Panc1 (cell line): ENCODE measurements at regions not wholly inside any gene's neighbourhood (a gene's known extent, or its start where the extent isn't known, plus 50 kb on each side); places are given as distances from the start of the nearest gene placed in this dataset.

Experiments used
- ATAC-seq: fragments of 200-7000 bp; cut with Tn5 transposase; 2 replicates; pipeline ENCODE4 v1.9.1; 2020; ENCODE audit warnings: mild to moderate bottlenecking, moderate library complexity
- BruUV-seq: library from RNA; stranded (reverse); fragments of 400-500 nt; replicated peaks from 2 replicates; lab custom pipeline; 2021; lab: Mats Ljungman, UMichigan
- CTCF ChIA-PET: fragments of 300-600 bp; sonication (Branson Sonifier 250); formaldehyde crosslinking; loops from one replicate; lab custom pipeline; 2022; ENCODE audit warnings: antibody characterized with exemption; lab: Charles Lee
- POLR2A ChIA-PET: fragments of 300-600 bp; sonication (Branson Sonifier 250); formaldehyde crosslinking; loops from one replicate; lab custom pipeline; 2022; ENCODE audit warnings: antibody characterized with exemption; lab: Charles Lee
- DNase-seq: peaks from one replicate; pipeline ENCODE4 v3.0.0-alpha.2; 2010; ENCODE audit warnings: low read depth, low spot score
- H3K27ac ChIP-seq: 2 replicates; pipeline ENCODE4 v1.5.1; 2011; ENCODE audit warnings: mild to moderate bottlenecking, low read length, inconsistent platforms
- H3K27me3 ChIP-seq: fragments of 200-500 bp; sonication (Bioruptor generic); 2 replicates; pipeline ENCODE4 v1.6.0; 2014; ENCODE audit warnings: low read length, inconsistent platforms; ENCODE audit not compliant: control insufficient read depth, insufficient read depth
- H3K36me3 ChIP-seq: fragments of 200-500 bp; sonication (Bioruptor generic); 2 replicates; pipeline ENCODE4 v1.5.1; 2014; ENCODE audit warnings: inconsistent platforms, mild to moderate bottlenecking, low read length, moderate library complexity; ENCODE audit not compliant: control insufficient read depth, insufficient read depth
- H3K4me1 ChIP-seq: 2 replicates; pipeline ENCODE4 v1.5.1; 2011; ENCODE audit warnings: inconsistent platforms, mild to moderate bottlenecking, low read length, moderate library complexity; ENCODE audit not compliant: control insufficient read depth, insufficient read depth
- H3K4me3 ChIP-seq, 2 experiments: 2 replicates each; pipeline ENCODE4 v1.5.1; 2011 to 2012; ENCODE audit warnings: low read depth in 2 of 2, low read length in 2 of 2, mild to moderate bottlenecking in 2 of 2, inconsistent platforms in 1 of 2, moderate library complexity in 1 of 2
- H3K9me3 ChIP-seq: fragments of 200-500 bp; sonication (Bioruptor generic); 2 replicates; pipeline ENCODE4 v1.5.1; 2014; ENCODE audit warnings: low read depth, mild to moderate bottlenecking, inconsistent platforms, low read length, moderate library complexity; ENCODE audit not compliant: control insufficient read depth, insufficient read depth
- CTCF ChIP-seq: fragments of 450-650 bp; IDR thresholded peaks from 2 replicates; pipeline ENCODE4 v1.5.1; 2017; ENCODE audit warnings: mild to moderate bottlenecking
- POLR2AphosphoS5 ChIP-seq: IDR thresholded peaks from 2 replicates; pipeline ENCODE4 v1.6.1; 2012; ENCODE audit warnings: mild to moderate bottlenecking, low read depth, low read length, moderate library complexity
- SIN3A ChIP-seq: IDR thresholded peaks from 2 replicates; pipeline ENCODE4 v1.6.1; 2012; ENCODE audit warnings: low read depth, mild to moderate bottlenecking, low read length, moderate library complexity, borderline replicate concordance; ENCODE audit not compliant: insufficient read depth
- TCF7L2 ChIP-seq: IDR thresholded peaks from 2 replicates; pipeline ENCODE4 v1.6.1; 2011; ENCODE audit warnings: mild to moderate bottlenecking, low read depth, low read length, inconsistent platforms
- in situ Hi-C: cut with HindIII; loops from 2 replicates; pipeline ENCODE4 v1.10.0; 2016; ENCODE audit warnings: low sequenced_read_pairs, low pct_unique_long_range_greater_than_20kb
- intact Hi-C: fragments of 100-400 bp; cut with micrococcal nuclease; formaldehyde crosslinking; loops from one replicate; pipeline ENCODE4 v1.10.0; 2022; ENCODE audit not compliant: unreplicated experiment
- TF ChIP-seq, protein P1 (sequence below), 2 experiments: IDR thresholded peaks; 2 replicates each; pipeline ENCODE4 v1.6.1; 2011 to 2012; ENCODE audit warnings: low read depth in 2 of 2, control low read depth in 1 of 2, low read length in 1 of 2, mild to moderate bottlenecking in 1 of 2, moderate library complexity in 1 of 2; ENCODE audit not compliant: insufficient read depth in 1 of 2

GRCh38 chr7:68688416-68689086, 909.7 kb upstream of the AUTS2 start:
- BruUV-seq, result no TSS peak
- Histone ChIP-seq H3K27me3 (no peaks in the 10 kb centered on the region), H3K9me3 (no peaks in the 10 kb centered on the region), H3K36me3 (no peaks in the 10 kb centered on the region), H3K27ac (no peak overlapping the region), H3K4me3 (peak overlapping the region in 1 of 2 experiments; percentile 15; a peak in 1 of 4 replicates), H3K4me1 (no peaks in the 10 kb centered on the region)
- no peak for ATAC-seq
- in situ Hi-C loops (no loop called here), intact Hi-C loops (no loop called here)
- no peak for DNase-seq
- TF ChIP-seq TCF7L2, result no peak
- no peak for TF ChIP-seq SIN3A
- TF ChIP-seq POLR2AphosphoS5, result no peak
- no peak for TF ChIP-seq CTCF
- TF ChIP-seq, protein P1, sequence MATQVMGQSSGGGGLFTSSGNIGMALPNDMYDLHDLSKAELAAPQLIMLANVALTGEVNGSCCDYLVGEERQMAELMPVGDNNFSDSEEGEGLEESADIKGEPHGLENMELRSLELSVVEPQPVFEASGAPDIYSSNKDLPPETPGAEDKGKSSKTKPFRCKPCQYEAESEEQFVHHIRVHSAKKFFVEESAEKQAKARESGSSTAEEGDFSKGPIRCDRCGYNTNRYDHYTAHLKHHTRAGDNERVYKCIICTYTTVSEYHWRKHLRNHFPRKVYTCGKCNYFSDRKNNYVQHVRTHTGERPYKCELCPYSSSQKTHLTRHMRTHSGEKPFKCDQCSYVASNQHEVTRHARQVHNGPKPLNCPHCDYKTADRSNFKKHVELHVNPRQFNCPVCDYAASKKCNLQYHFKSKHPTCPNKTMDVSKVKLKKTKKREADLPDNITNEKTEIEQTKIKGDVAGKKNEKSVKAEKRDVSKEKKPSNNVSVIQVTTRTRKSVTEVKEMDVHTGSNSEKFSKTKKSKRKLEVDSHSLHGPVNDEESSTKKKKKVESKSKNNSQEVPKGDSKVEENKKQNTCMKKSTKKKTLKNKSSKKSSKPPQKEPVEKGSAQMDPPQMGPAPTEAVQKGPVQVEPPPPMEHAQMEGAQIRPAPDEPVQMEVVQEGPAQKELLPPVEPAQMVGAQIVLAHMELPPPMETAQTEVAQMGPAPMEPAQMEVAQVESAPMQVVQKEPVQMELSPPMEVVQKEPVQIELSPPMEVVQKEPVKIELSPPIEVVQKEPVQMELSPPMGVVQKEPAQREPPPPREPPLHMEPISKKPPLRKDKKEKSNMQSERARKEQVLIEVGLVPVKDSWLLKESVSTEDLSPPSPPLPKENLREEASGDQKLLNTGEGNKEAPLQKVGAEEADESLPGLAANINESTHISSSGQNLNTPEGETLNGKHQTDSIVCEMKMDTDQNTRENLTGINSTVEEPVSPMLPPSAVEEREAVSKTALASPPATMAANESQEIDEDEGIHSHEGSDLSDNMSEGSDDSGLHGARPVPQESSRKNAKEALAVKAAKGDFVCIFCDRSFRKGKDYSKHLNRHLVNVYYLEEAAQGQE (IDR thresholded peaks at IDR 0.05; ENCODE audit: insufficient read depth in 1 of 2, low read depth in 2 of 2, low read length in 1 of 2), result no peak
- CTCF ChIA-PET, result no interaction called here
- POLR2A ChIA-PET, result no interaction called here

GRCh38 chr7:68689087-68689433, 909.2 kb upstream of the AUTS2 start:
- ChIA-PET CTCF (no interaction called here), POLR2A (no interaction called here)
- Histone ChIP-seq H3K4me3 (peak overlapping the region in 1 of 2 experiments; percentile 15; a peak in 1 of 4 replicates), H3K27me3 (no peaks in the 10 kb centered on the region), H3K27ac (no peak overlapping the region), H3K9me3 (no peaks in the 10 kb centered on the region), H3K36me3 (no peaks in the 10 kb centered on the region), H3K4me1 (no peaks in the 10 kb centered on the region)
- BruUV-seq, result no TSS peak
- TF ChIP-seq CTCF (no peak), TCF7L2 (no peak), POLR2AphosphoS5 (no peak), SIN3A (no peak)
- TF ChIP-seq, protein P1 (IDR thresholded peaks at IDR 0.05; ENCODE audit: insufficient read depth in 1 of 2, low read depth in 2 of 2, low read length in 1 of 2), result no peak
- ATAC-seq, result no peak
- DNase-seq, result no peak
- in situ Hi-C loops (no loop called here), intact Hi-C loops (no loop called here)
